ENCODE measurements at regions not wholly inside any gene's neighbourhood (a gene's known extent, or its start where the extent isn't known, plus 50 kb on each side); places are given as distances from the start of the nearest gene placed in this dataset.

DNA sequence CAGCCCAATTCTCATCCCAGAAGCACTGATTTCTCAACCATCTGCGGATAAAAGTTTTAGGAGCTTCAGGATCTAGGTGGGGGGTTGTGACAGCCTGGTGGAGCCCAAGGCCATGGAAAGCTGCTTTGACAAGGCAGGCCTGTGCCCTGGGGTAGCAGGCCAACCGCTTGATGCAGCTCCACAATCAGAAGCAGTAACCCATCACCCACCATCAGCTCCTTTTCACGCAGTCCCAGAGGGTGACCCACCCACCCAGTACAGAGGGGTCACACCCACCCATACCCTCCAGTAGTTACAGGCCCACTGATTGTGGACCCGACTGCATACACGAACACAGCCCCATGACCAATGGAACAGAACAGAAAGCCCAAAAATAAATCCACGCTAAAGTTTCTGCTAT lies 253.9 kb downstream of the AHR start:
- TF ChIP-seq, protein P1, sequence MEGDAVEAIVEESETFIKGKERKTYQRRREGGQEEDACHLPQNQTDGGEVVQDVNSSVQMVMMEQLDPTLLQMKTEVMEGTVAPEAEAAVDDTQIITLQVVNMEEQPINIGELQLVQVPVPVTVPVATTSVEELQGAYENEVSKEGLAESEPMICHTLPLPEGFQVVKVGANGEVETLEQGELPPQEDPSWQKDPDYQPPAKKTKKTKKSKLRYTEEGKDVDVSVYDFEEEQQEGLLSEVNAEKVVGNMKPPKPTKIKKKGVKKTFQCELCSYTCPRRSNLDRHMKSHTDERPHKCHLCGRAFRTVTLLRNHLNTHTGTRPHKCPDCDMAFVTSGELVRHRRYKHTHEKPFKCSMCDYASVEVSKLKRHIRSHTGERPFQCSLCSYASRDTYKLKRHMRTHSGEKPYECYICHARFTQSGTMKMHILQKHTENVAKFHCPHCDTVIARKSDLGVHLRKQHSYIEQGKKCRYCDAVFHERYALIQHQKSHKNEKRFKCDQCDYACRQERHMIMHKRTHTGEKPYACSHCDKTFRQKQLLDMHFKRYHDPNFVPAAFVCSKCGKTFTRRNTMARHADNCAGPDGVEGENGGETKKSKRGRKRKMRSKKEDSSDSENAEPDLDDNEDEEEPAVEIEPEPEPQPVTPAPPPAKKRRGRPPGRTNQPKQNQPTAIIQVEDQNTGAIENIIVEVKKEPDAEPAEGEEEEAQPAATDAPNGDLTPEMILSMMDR (IDR thresholded peaks at IDR 0.05; ENCODE audit: low read depth, low read length), result no peak
- no peak for TF ChIP-seq POLR2A (IDR thresholded peaks at IDR 0.05; ENCODE audit: extremely low read depth, insufficient read length)
- TF ChIP-seq, protein P2, sequence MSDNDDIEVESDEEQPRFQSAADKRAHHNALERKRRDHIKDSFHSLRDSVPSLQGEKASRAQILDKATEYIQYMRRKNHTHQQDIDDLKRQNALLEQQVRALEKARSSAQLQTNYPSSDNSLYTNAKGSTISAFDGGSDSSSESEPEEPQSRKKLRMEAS (IDR thresholded peaks at IDR 0.05; ENCODE audit: low read depth, low read length), result no peak

Measured in NB4 (cell line).